GM12878 (cell line): ENCODE measurements at regions not wholly inside any gene's neighbourhood (a gene's known extent, or its start where the extent isn't known, plus 50 kb on each side); places are given as distances from the start of the nearest gene placed in this dataset.

ENCODE experiments used
- ATF2 ChIP-seq: IDR thresholded peaks from 2 replicates; pipeline ENCODE4 v1.6.1; 2012; ENCODE audit warnings: low read length, inconsistent platforms
- ATF3 ChIP-seq: IDR thresholded peaks from 2 replicates; pipeline ENCODE4 v1.6.1; 2011; ENCODE audit warnings: low read depth, mild to moderate bottlenecking, low read length, moderate library complexity, borderline replicate concordance; ENCODE audit errors: extremely low read depth
- CTCF ChIP-seq, 3 experiments: IDR thresholded peaks in 2 of 3; conservative IDR thresholded peaks in 1 of 3; 2 replicates each; pipeline ENCODE4 v1.5.1; 2011; ENCODE audit warnings: low read depth in 3 of 3, low read length in 3 of 3, mild to moderate bottlenecking in 3 of 3, control low read depth in 2 of 3, moderate library complexity in 2 of 3, inconsistent platforms in 1 of 3, mixed read lengths in 1 of 3; ENCODE audit not compliant: control insufficient read depth in 2 of 3, insufficient read depth in 1 of 3; ENCODE audit errors: extremely low read depth in 1 of 3
- EGR1 ChIP-seq, 2 experiments: IDR thresholded peaks; 1 replicate in 1 of 2; 2 replicates in 1 of 2; pipeline ENCODE4 v1.6.1; 2011 to 2012; ENCODE audit warnings: low read depth in 2 of 2, low read length in 2 of 2, borderline replicate concordance in 1 of 2, mild to moderate bottlenecking in 1 of 2, moderate library complexity in 1 of 2
- EP300 ChIP-seq, 2 experiments: fragments of 150-350 bp in 1 of 2; IDR thresholded peaks; 2 replicates each; pipeline ENCODE4 v1.6.1; 2011 to 2012; ENCODE audit warnings: low read depth in 2 of 2, low read length in 2 of 2, borderline replicate concordance in 1 of 2, improper control_type of control experiment in 1 of 2, inconsistent platforms in 1 of 2; ENCODE audit not compliant: control insufficient read depth in 1 of 2
- GABPA ChIP-seq: IDR thresholded peaks from 2 replicates; pipeline ENCODE4 v1.6.1; 2014; ENCODE audit warnings: antibody characterized with exemption, low read depth, mild to moderate bottlenecking, inconsistent platforms
- NR2C1 ChIP-seq: fragments of 450-650 bp; IDR thresholded peaks from 2 replicates; pipeline ENCODE4 v1.6.1; 2017; ENCODE audit warnings: antibody characterized with exemption, mild to moderate bottlenecking, moderate library complexity
- POLR2A ChIP-seq: IDR thresholded peaks from 2 replicates; pipeline ENCODE4 v1.6.1; 2011; ENCODE audit warnings: low read depth, mild to moderate bottlenecking, low read length
- RCOR1 ChIP-seq: conservative IDR thresholded peaks from 2 replicates; pipeline ENCODE4 v1.6.1; 2012; ENCODE audit warnings: low read depth, low read length, improper control_type of control experiment
- YY1 ChIP-seq: IDR thresholded peaks from 2 replicates; pipeline ENCODE4 v1.6.1; 2011; ENCODE audit warnings: low read depth, mild to moderate bottlenecking, low read length
- ZBTB40 ChIP-seq: fragments of 450-650 bp; IDR thresholded peaks from 2 replicates; pipeline ENCODE4 v1.6.1; 2016; ENCODE audit warnings: mild to moderate bottlenecking, moderate library complexity, borderline replicate concordance

- TF ChIP-seq RCOR1 (no peak), NR2C1 (no peak), GABPA (no peak), EGR1 (IDR thresholded peaks at IDR 0.05; ENCODE audit: borderline replicate concordance in 1 of 2, low read depth in 2 of 2, low read length in 2 of 2) (no peak), CTCF (IDR thresholded peaks at IDR 0.05 in 2 of 3, conservative IDR thresholded peaks at IDR 0.05 in 1 of 3; ENCODE audit: control insufficient read depth in 2 of 3, extremely low read depth in 1 of 3, insufficient read depth in 1 of 3, low read depth in 3 of 3, low read length in 3 of 3) (no peak), ATF3 (no peak), ATF2 (no peak), YY1 (no peak), EP300 (IDR thresholded peaks at IDR 0.05; ENCODE audit: borderline replicate concordance in 1 of 2, control insufficient read depth in 1 of 2, low read depth in 2 of 2, low read length in 2 of 2) (no peak), POLR2A (no peak), ZBTB40 (no peak)
These were observed 562.7 kb downstream of the GBE1 start for GRCh38 chr3:81198756-81199155.
